ENCODE measurements at regions not wholly inside any gene's neighbourhood (a gene's known extent, or its start where the extent isn't known, plus 50 kb on each side); places are given as distances from the start of the nearest gene placed in this dataset.

DNA sequence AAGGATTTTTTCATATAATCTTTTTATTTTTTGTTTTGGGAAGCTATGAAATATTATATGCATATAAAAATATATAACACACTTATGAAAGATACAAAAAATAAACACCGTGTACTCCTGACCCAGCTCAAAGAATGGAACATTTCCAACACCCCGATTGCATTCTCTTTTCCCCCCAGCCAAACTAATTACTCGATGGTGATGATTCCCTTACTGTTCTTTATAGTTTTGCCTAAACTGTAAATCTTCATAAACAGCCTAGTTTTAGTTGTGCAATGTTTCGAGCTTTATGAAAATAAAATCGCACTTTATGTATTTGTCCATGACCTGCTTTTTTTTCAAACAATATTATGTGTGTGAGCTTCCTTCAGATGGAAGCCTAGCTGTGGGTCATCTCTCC, 352.0 kb upstream of the KAZN start:
- TF ChIP-seq FOSL2 (IDR thresholded peaks at IDR 0.05) (no peak), FOSL2 (CRISPR knock-in tag; IDR thresholded peaks at IDR 0.05) (no peak), ZFP36 (IDR thresholded peaks at IDR 0.05; ENCODE audit: borderline replicate concordance, partially characterized antibody) (no peak), KDM1A (IDR thresholded peaks at IDR 0.05; ENCODE audit: low read depth) (no peak), BHLHE40 (IDR thresholded peaks at IDR 0.05; ENCODE audit: low read depth, low read length) (no peak), JUNB (IDR thresholded peaks at IDR 0.05) (no peak), KDM5A (IDR thresholded peaks at IDR 0.05) (no peak), EP300 (IDR thresholded peaks at IDR 0.05) (no peak), CBX8 (IDR thresholded peaks at IDR 0.05) (no peak), CEBPB (IDR thresholded peaks at IDR 0.05) (no peak)
- TF ChIP-seq, protein P1, sequence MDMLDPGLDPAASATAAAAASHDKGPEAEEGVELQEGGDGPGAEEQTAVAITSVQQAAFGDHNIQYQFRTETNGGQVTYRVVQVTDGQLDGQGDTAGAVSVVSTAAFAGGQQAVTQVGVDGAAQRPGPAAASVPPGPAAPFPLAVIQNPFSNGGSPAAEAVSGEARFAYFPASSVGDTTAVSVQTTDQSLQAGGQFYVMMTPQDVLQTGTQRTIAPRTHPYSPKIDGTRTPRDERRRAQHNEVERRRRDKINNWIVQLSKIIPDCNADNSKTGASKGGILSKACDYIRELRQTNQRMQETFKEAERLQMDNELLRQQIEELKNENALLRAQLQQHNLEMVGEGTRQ (IDR thresholded peaks at IDR 0.05) = no peak
- ChIA-PET POLR2A (no interaction called here), CTCF (no interaction called here)
- no peak overlapping the region for H3K4me2 ChIP-seq
- no peak overlapping the region for H3K27ac ChIP-seq
- ATAC-seq = no peak
- DNase-seq (ENCODE audit: low read depth in 1 of 2, low spot score in 1 of 2) = no peak
- no peaks in the 10 kb centered on the region for H3K9me3 ChIP-seq
- no peaks in the 10 kb centered on the region for H3K4me1 ChIP-seq
- WGBS (ENCODE audit: missing lambda C conversion rate) = 8% methylated on average over 5 of the region's 5 CpGs
- FAIRE-seq = no peak
- H3K4me3 ChIP-seq = no peak overlapping the region

DNA sequence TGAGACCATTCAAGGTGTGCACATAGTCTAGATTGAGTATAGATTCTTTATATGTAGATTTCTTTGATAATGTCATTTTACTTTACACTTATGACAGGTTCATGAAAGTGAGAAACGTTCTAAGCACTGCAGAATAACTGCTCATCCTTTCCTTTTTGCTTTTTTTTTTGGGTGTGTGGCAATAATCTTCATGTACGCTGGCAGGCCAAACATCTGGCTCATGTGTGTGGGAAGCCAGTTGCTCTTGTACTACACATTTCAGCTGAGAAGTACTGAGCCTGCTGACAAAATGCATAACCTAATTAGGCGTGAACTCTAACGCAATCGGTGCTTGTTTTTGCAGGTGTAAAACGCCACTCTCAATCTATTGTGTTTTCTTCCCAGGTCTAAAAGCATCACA, 350.8 kb upstream of the KAZN start:
- no peak for DNase-seq (ENCODE audit: low read depth in 1 of 2, low spot score in 1 of 2)
- H3K4me1 ChIP-seq = no peaks in the 10 kb centered on the region
- no peak overlapping the region for H3K4me2 ChIP-seq
- H3K27ac ChIP-seq = no peak overlapping the region
- FAIRE-seq = no peak
- 29% methylated on average over 6 of the region's 6 CpGs for WGBS (ENCODE audit: missing lambda C conversion rate)
- TF ChIP-seq, protein P2, sequence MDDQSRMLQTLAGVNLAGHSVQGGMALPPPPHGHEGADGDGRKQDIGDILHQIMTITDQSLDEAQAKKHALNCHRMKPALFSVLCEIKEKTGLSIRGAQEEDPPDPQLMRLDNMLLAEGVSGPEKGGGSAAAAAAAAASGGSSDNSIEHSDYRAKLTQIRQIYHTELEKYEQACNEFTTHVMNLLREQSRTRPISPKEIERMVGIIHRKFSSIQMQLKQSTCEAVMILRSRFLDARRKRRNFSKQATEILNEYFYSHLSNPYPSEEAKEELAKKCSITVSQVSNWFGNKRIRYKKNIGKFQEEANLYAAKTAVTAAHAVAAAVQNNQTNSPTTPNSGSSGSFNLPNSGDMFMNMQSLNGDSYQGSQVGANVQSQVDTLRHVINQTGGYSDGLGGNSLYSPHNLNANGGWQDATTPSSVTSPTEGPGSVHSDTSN (IDR thresholded peaks at IDR 0.05) = no peak
- TF ChIP-seq, protein P3, sequence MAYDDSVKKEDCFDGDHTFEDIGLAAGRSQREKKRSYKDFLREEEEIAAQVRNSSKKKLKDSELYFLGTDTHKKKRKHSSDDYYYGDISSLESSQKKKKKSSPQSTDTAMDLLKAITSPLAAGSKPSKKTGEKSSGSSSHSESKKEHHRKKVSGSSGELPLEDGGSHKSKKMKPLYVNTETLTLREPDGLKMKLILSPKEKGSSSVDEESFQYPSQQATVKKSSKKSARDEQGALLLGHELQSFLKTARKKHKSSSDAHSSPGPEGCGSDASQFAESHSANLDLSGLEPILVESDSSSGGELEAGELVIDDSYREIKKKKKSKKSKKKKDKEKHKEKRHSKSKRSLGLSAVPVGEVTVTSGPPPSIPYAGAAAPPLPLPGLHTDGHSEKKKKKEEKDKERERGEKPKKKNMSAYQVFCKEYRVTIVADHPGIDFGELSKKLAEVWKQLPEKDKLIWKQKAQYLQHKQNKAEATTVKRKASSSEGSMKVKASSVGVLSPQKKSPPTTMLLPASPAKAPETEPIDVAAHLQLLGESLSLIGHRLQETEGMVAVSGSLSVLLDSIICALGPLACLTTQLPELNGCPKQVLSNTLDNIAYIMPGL (CRISPR knock-in tag; IDR thresholded peaks at IDR 0.05; ENCODE audit: borderline replicate concordance) = no peak
- TF ChIP-seq ZC3H11A (IDR thresholded peaks at IDR 0.05) (no peak), FOXS1 (CRISPR knock-in tag; IDR thresholded peaks at IDR 0.05) (no peak), CHD4 (IDR thresholded peaks at IDR 0.05; ENCODE audit: borderline replicate concordance) (no peak), HOXB13 (CRISPR knock-in tag; IDR thresholded peaks at IDR 0.05; ENCODE audit: low read depth) (no peak), ZSCAN20 (CRISPR knock-in tag; IDR thresholded peaks at IDR 0.05) (no peak)
- TF ChIP-seq, protein P4, sequence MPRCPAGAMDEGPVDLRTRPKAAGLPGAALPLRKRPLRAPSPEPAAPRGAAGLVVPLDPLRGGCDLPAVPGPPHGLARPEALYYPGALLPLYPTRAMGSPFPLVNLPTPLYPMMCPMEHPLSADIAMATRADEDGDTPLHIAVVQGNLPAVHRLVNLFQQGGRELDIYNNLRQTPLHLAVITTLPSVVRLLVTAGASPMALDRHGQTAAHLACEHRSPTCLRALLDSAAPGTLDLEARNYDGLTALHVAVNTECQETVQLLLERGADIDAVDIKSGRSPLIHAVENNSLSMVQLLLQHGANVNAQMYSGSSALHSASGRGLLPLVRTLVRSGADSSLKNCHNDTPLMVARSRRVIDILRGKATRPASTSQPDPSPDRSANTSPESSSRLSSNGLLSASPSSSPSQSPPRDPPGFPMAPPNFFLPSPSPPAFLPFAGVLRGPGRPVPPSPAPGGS (IDR thresholded peaks at IDR 0.05) = no peak
- TF ChIP-seq, protein P5, sequence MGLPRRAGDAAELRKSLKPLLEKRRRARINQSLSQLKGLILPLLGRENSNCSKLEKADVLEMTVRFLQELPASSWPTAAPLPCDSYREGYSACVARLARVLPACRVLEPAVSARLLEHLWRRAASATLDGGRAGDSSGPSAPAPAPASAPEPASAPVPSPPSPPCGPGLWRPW (IDR thresholded peaks at IDR 0.05) = no peak
- ChIA-PET POLR2A (no interaction called here), CTCF (no interaction called here)
- ATAC-seq = no peak
- no peaks in the 10 kb centered on the region for H3K9me3 ChIP-seq
- H3K4me3 ChIP-seq = no peak overlapping the region

DNA sequence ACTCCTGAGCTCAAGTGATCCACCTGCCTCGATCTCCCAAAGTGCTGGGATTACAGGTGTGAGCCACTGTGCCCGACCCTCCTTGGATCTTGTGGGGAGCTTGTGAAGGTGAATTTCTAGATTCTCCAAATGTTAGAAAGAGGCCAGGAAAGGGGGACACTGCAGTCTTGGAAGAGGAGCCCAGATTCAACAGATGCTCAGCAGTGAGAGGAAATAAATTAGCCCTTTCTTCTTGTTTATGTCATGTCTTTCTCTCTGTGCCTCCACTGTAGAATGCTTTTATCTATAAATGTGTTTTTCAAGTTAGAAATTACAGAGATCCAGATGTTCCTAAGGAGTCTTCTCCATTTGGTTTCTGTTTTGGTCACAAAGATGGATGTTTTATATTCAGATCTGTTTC, 346.6 kb upstream of the KAZN start:
- ChIA-PET POLR2A (no interaction called here), CTCF (interaction anchor here (1.3 kb wide), 1 partner anchor 11 kb away, joined by 4 read pairs; no protein-coding TSS in a partner anchor)
- Histone ChIP-seq H3K4me3 (no peak overlapping the region), H3K4me1 (no peaks in the 10 kb centered on the region), H3K4me2 (no peak overlapping the region), H3K27ac (no peak overlapping the region), H3K9me3 (no peaks in the 10 kb centered on the region)
- no peak for ATAC-seq
- FAIRE-seq = no peak
- 4% methylated on average over 2 of the region's 2 CpGs for WGBS (ENCODE audit: missing lambda C conversion rate)
- no peak for DNase-seq (ENCODE audit: low read depth in 1 of 2, low spot score in 1 of 2)
- TF ChIP-seq JUN (IDR thresholded peaks at IDR 0.05) = no peak
- no peak for TF ChIP-seq HOXB5 (CRISPR knock-in tag; IDR thresholded peaks at IDR 0.05)
- TF ChIP-seq HOXB13 (CRISPR knock-in tag; IDR thresholded peaks at IDR 0.05; ENCODE audit: low read depth) = no peak
- TF ChIP-seq, protein P6, sequence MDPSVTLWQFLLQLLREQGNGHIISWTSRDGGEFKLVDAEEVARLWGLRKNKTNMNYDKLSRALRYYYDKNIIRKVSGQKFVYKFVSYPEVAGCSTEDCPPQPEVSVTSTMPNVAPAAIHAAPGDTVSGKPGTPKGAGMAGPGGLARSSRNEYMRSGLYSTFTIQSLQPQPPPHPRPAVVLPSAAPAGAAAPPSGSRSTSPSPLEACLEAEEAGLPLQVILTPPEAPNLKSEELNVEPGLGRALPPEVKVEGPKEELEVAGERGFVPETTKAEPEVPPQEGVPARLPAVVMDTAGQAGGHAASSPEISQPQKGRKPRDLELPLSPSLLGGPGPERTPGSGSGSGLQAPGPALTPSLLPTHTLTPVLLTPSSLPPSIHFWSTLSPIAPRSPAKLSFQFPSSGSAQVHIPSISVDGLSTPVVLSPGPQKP (IDR thresholded peaks at IDR 0.05; ENCODE audit: low read depth, low read length) = no peak
- TF ChIP-seq NR3C1 (IDR thresholded peaks at IDR 0.05) = no peak
- no peak for TF ChIP-seq CHD4 (IDR thresholded peaks at IDR 0.05; ENCODE audit: borderline replicate concordance)
- no peak for TF ChIP-seq BHLHE40 (IDR thresholded peaks at IDR 0.05; ENCODE audit: low read depth, low read length)
- no peak for TF ChIP-seq MAFK (IDR thresholded peaks at IDR 0.05; ENCODE audit: partially characterized antibody)
- no peak for TF ChIP-seq TFCP2L1 (CRISPR knock-in tag; IDR thresholded peaks at IDR 0.05)
- TF ChIP-seq FOSB (CRISPR knock-in tag; IDR thresholded peaks at IDR 0.05) = no peak
- TF ChIP-seq RAD21 (conservative IDR thresholded peaks at IDR 0.05 in 1 of 2, IDR thresholded peaks at IDR 0.05 in 1 of 2) = no peak
- TF ChIP-seq KDM1A (IDR thresholded peaks at IDR 0.05; ENCODE audit: low read depth) = no peak
- TF ChIP-seq MAZ (IDR thresholded peaks at IDR 0.05; ENCODE audit: borderline replicate concordance, low read depth, low read length) = no peak
- TF ChIP-seq, protein P7, sequence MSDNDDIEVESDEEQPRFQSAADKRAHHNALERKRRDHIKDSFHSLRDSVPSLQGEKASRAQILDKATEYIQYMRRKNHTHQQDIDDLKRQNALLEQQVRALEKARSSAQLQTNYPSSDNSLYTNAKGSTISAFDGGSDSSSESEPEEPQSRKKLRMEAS (IDR thresholded peaks at IDR 0.05) = no peak
- TF ChIP-seq RARB (CRISPR knock-in tag; IDR thresholded peaks at IDR 0.05) = no peak
